ENCODE measurements at regions not wholly inside any gene's neighbourhood (a gene's known extent, or its start where the extent isn't known, plus 50 kb on each side); places are given as distances from the start of the nearest gene placed in this dataset.

DNA sequence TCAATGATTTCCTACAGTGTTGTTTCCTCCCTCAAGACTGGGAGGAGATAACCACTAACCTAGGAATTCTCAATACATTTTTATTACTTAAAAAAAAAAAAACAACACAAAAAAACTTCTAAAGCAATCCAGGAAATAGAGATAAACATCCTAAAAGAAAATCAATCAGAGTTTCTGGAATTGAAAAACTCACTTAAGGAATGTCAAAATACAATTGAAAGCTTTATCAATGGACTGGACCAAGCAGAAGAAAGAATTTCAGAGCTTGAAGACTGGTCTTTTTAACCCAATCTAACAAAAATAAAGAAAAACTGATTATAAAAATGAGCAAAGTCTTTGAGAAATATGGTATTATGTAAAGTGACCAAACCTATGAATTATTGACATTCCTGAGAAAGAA lies 394.1 kb downstream of the XPNPEP1 start:
- no peaks in the 10 kb centered on the region for H3K27me3 ChIP-seq (ENCODE audit: control insufficient read depth in 1 of 2, insufficient read depth in 2 of 2, low read length in 2 of 2)
- no peak overlapping the region for H3K27ac ChIP-seq (ENCODE audit: low read length)
- H3K36me3 ChIP-seq (ENCODE audit: control insufficient read depth in 2 of 2, insufficient read depth in 2 of 2, low read length in 2 of 2), result no peaks in the 10 kb centered on the region
- no peaks in the 10 kb centered on the region for H3K4me1 ChIP-seq (ENCODE audit: control insufficient read depth, insufficient read depth, low read length)
- no peak overlapping the region for H3K9ac ChIP-seq (ENCODE audit: low read length in 2 of 2)
- no peak overlapping the region for H3K4me3 ChIP-seq (ENCODE audit: low read length in 2 of 2)
- peaks cover 9 to 16% of the 10 kb centered on the region in 2 donors for H3K9me3 ChIP-seq (ENCODE audit: control insufficient read depth in 2 of 2, low read length in 2 of 2)

DNA sequence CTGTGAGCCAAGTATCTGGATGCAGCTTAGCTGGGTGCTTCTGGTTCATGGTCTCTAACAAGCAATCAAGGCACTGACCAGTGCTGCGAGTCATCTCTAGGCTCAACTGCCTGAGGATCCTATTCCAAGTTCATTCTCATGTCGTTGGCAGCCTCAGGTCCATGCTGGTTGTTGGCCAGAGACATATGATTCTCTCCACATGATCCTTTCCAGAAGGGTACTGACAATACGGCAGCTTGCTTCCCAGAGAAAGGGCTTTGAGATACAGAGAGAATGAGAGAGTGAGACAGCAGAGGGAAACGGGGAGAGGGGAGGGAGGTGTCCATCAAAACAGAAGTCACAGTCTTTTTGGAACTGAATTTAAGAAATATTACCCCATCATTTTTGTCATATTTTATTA lies 405.6 kb downstream of the XPNPEP1 start:
- no peaks in the 10 kb centered on the region for H3K9me3 ChIP-seq (ENCODE audit: control insufficient read depth in 2 of 2, low read length in 2 of 2)

DNA sequence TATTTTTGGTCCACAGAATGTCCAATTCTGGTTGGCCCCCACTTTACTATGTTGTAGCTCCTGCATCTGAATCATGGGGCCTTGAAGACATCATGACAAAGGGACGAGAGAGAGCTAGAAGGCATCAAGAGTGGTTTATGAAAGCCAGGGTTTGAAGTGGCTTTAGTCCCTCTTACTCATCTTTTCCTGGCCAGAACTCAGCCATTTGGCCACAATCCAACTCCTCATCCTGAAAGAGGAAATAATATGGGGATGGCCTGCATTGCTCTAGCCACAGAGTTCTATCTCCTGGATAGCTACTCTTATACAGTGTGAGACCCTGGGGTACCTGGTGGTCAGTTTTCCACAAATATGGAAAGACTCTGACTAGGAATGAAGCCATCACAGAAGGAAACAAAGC lies 418.9 kb downstream of the XPNPEP1 start:
- Histone ChIP-seq H3K4me1 (ENCODE audit: control insufficient read depth, insufficient read depth, low read length) (no peaks in the 10 kb centered on the region), H3K27ac (ENCODE audit: low read length) (no peak overlapping the region), H3K9me3 (ENCODE audit: control insufficient read depth in 2 of 2, low read length in 2 of 2) (no peaks in the 10 kb centered on the region), H3K4me3 (ENCODE audit: low read length in 2 of 2) (no peak overlapping the region), H3K9ac (ENCODE audit: low read length in 2 of 2) (no peak overlapping the region), H3K36me3 (ENCODE audit: control insufficient read depth in 2 of 2, insufficient read depth in 2 of 2, low read length in 2 of 2) (no peaks in the 10 kb centered on the region), H3K27me3 (ENCODE audit: control insufficient read depth in 1 of 2, insufficient read depth in 2 of 2, low read length in 2 of 2) (no peaks in the 10 kb centered on the region)

More for the DNA sequence above, 405.6 kb downstream of the XPNPEP1 start:
- H3K9ac ChIP-seq (ENCODE audit: low read length in 2 of 2), result no peak overlapping the region
- no peak overlapping the region for H3K27ac ChIP-seq (ENCODE audit: low read length)
- no peaks in the 10 kb centered on the region for H3K4me1 ChIP-seq (ENCODE audit: control insufficient read depth, insufficient read depth, low read length)
- H3K4me3 ChIP-seq (ENCODE audit: low read length in 2 of 2), result no peak overlapping the region
- no peaks in the 10 kb centered on the region for H3K27me3 ChIP-seq (ENCODE audit: control insufficient read depth in 1 of 2, insufficient read depth in 2 of 2, low read length in 2 of 2)
- no peaks in the 10 kb centered on the region for H3K36me3 ChIP-seq (ENCODE audit: control insufficient read depth in 2 of 2, insufficient read depth in 2 of 2, low read length in 2 of 2)

DNA sequence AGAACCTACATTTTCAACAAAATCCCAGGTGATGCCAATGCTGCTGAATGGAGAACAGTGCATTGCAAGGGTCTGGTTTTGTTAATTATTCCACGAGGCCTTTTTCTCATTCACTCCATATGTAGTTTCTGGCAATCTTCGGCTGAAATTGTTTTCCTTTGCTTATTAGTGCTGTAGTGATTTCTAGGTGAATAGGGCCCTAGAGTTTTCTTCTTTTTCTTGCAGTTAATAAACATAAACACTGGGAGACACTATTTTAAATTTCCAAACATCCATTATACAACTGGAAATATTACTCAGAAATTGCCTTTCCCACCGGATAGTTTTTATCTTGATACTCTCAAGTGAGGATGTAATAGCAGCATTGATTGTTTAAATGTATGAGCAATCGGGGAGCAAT lies 435.6 kb downstream of the XPNPEP1 start:
- Histone ChIP-seq H3K9me3 (ENCODE audit: control insufficient read depth in 2 of 2, low read length in 2 of 2) (no peaks in the 10 kb centered on the region), H3K4me3 (ENCODE audit: low read length in 2 of 2) (no peak overlapping the region), H3K9ac (ENCODE audit: low read length in 2 of 2) (no peak overlapping the region), H3K27me3 (ENCODE audit: control insufficient read depth in 1 of 2, insufficient read depth in 2 of 2, low read length in 2 of 2) (no peaks in the 10 kb centered on the region), H3K4me1 (ENCODE audit: control insufficient read depth, insufficient read depth, low read length) (no peaks in the 10 kb centered on the region), H3K27ac (ENCODE audit: low read length) (no peak overlapping the region), H3K36me3 (ENCODE audit: control insufficient read depth in 2 of 2, insufficient read depth in 2 of 2, low read length in 2 of 2) (no peaks in the 10 kb centered on the region)

DNA sequence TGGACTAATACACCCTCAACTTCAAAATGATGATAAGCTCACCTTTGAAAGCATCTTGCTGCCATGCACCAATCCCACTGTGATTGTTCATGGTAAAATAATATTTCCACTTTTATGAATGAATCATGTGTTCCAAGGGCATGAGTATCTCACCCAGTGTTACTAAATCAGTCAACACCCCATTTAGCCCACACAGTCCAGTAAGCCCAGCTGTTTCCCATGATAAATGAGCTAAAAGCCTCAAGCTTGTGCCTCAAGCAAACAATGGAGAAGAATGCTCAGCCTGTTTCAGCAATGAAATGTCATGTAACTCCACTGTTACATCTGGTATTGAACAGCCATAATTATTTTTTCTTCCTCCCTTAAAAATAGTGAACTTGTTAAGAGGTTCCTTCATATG lies 442.5 kb downstream of the XPNPEP1 start:
- H3K27ac ChIP-seq (ENCODE audit: low read length), result no peak overlapping the region
- no peaks in the 10 kb centered on the region for H3K36me3 ChIP-seq (ENCODE audit: control insufficient read depth in 2 of 2, insufficient read depth in 2 of 2, low read length in 2 of 2)

DNA sequence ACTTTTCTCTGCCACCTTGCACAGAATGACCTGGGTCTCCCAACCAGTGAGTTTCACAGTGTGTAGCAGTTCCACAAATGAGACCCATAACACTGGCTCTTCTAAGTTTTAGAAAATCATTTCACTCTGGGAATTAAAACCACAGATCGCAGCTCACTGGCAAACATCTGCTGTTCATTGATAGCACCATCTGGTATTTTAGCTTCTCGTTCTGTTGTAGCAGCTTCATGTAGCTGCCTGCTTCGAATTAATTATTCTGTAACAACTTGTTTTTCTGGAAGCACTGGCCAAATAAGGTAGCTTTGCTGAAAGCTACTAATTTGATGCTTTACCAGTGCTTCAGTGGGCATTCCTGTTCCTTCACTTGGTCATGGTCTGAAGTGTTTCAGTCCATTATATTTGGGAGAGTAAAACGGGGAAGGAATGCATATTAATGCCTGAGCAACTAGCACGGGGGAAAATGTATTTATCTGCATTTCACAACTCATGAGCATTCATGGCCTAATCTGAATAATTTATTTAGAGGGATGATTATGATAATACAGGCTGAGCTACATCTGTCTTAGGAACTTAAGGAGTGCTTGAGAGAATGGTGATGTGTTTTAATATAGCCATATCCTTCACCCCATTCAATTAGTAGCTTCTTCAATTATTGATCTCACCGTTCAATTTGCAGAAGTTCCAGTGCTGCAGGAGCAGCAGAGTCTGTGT lies 447.4 kb downstream of the XPNPEP1 start:
- Histone ChIP-seq H3K9me3 (ENCODE audit: control insufficient read depth in 2 of 2, low read length in 2 of 2) (no peaks in the 10 kb centered on the region), H3K4me1 (ENCODE audit: control insufficient read depth, insufficient read depth, low read length) (no peaks in the 10 kb centered on the region), H3K27ac (ENCODE audit: low read length) (no peak overlapping the region), H3K4me3 (ENCODE audit: low read length in 2 of 2) (no peak overlapping the region), H3K27me3 (ENCODE audit: control insufficient read depth in 1 of 2, insufficient read depth in 2 of 2, low read length in 2 of 2) (no peaks in the 10 kb centered on the region), H3K36me3 (ENCODE audit: control insufficient read depth in 2 of 2, insufficient read depth in 2 of 2, low read length in 2 of 2) (no peaks in the 10 kb centered on the region), H3K9ac (ENCODE audit: low read length in 2 of 2) (no peak overlapping the region)

More for the DNA sequence above, 442.5 kb downstream of the XPNPEP1 start:
- Histone ChIP-seq H3K4me3 (ENCODE audit: low read length in 2 of 2) (no peak overlapping the region), H3K9ac (ENCODE audit: low read length in 2 of 2) (no peak overlapping the region), H3K9me3 (ENCODE audit: control insufficient read depth in 2 of 2, low read length in 2 of 2) (no peaks in the 10 kb centered on the region), H3K27me3 (ENCODE audit: control insufficient read depth in 1 of 2, insufficient read depth in 2 of 2, low read length in 2 of 2) (no peaks in the 10 kb centered on the region), H3K4me1 (ENCODE audit: control insufficient read depth, insufficient read depth, low read length) (no peaks in the 10 kb centered on the region)

DNA sequence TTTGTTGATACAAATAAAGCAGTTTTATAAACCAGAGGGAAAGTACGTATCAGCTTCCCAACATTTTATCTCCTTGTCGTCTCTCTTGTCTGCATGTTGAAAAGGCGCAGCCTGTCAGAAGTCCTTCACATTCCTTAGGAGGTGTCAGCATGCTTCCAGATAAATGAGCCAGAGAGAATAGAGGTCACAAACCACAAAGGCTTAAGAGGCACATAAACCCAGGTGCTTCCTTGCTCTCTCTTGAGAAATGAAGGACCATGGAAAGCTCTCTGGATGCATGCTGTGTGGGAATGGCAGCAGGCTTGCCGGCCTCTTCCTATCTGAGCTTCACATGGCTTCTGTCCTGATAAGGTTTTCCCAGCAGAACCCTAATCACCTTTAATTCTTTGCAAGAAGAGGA lies 448.5 kb downstream of the XPNPEP1 start:
- Histone ChIP-seq H3K4me1 (ENCODE audit: control insufficient read depth, insufficient read depth, low read length) (no peaks in the 10 kb centered on the region), H3K27me3 (ENCODE audit: control insufficient read depth in 1 of 2, insufficient read depth in 2 of 2, low read length in 2 of 2) (no peaks in the 10 kb centered on the region), H3K27ac (ENCODE audit: low read length) (no peak overlapping the region), H3K36me3 (ENCODE audit: control insufficient read depth in 2 of 2, insufficient read depth in 2 of 2, low read length in 2 of 2) (no peaks in the 10 kb centered on the region), H3K9me3 (ENCODE audit: control insufficient read depth in 2 of 2, low read length in 2 of 2) (no peaks in the 10 kb centered on the region), H3K9ac (ENCODE audit: low read length in 2 of 2) (no peak overlapping the region), H3K4me3 (ENCODE audit: low read length in 2 of 2) (no peak overlapping the region)

DNA sequence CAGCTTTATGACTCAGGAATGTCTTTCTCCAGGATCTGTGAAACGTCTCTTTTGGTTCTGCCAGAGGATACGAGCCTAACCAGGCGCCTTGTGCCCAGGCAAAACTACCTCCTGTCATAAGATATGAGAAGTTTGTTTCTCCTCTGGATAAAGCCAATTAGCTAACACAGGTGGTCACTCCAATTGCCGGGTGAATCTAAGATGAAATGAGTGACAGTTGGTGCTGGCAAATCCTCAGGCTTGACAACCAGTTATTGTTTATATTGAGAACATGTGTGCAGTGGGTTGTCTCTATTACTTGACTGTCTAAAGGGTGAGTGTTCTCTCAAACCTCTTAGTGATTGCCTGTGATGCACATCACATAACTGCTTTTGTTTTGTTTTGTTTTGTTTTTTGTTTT lies 449.1 kb downstream of the XPNPEP1 start:
- no peaks in the 10 kb centered on the region for H3K27me3 ChIP-seq (ENCODE audit: control insufficient read depth in 1 of 2, insufficient read depth in 2 of 2, low read length in 2 of 2)
- H3K9me3 ChIP-seq (ENCODE audit: control insufficient read depth in 2 of 2, low read length in 2 of 2), result no peaks in the 10 kb centered on the region
- no peak overlapping the region for H3K27ac ChIP-seq (ENCODE audit: low read length)
- no peak overlapping the region for H3K4me3 ChIP-seq (ENCODE audit: low read length in 2 of 2)
- no peaks in the 10 kb centered on the region for H3K4me1 ChIP-seq (ENCODE audit: control insufficient read depth, insufficient read depth, low read length)
- no peaks in the 10 kb centered on the region for H3K36me3 ChIP-seq (ENCODE audit: control insufficient read depth in 2 of 2, insufficient read depth in 2 of 2, low read length in 2 of 2)
- no peak overlapping the region for H3K9ac ChIP-seq (ENCODE audit: low read length in 2 of 2)

DNA sequence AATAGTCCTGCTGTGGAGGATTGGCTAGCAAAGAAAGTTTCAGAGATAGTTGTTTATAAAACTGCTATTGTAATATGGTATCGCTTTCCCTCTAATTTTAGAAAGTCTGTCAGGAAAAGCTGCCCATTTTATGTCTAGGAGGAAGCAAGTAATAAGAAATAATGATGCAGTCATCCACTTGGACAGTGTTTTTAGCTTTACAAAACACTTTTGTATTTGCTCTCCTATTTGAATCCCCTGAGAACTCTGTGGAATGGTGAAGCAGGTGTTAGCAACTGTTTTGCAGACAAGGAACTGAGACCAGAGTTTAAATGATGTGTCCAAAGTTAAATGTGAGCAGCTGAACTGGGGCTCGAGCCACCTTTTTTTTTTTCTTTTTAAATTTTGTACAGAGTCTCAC lies 455.8 kb downstream of the XPNPEP1 start:
- Histone ChIP-seq H3K27me3 (ENCODE audit: control insufficient read depth in 1 of 2, insufficient read depth in 2 of 2, low read length in 2 of 2) (no peaks in the 10 kb centered on the region), H3K27ac (ENCODE audit: low read length) (no peak overlapping the region), H3K9me3 (ENCODE audit: control insufficient read depth in 2 of 2, low read length in 2 of 2) (no peaks in the 10 kb centered on the region), H3K4me3 (ENCODE audit: low read length in 2 of 2) (no peak overlapping the region), H3K4me1 (ENCODE audit: control insufficient read depth, insufficient read depth, low read length) (no peaks in the 10 kb centered on the region), H3K9ac (ENCODE audit: low read length in 2 of 2) (no peak overlapping the region), H3K36me3 (ENCODE audit: control insufficient read depth in 2 of 2, insufficient read depth in 2 of 2, low read length in 2 of 2) (no peaks in the 10 kb centered on the region)

DNA sequence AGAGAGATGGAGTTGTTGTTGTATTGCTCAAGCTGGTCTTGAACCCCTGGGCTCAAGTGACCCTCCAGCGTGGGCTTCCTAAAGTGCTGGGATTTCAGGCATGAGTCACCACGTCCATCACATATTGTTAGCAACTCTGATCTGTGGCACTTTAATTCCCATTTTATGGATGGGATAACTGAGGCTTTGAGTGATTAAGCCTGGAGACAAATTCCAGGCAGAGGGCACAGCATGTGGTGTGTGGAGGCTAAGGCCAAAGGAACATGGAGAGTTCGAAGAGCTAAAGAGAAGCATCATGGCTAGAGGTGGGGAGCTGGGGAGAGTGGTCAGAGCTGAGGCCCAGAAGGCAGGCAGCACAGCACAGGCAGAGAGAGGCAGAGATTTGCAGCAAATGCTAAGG lies 458.4 kb downstream of the XPNPEP1 start:
- H3K27me3 ChIP-seq (ENCODE audit: control insufficient read depth in 1 of 2, insufficient read depth in 2 of 2, low read length in 2 of 2), result no peaks in the 10 kb centered on the region
- no peak overlapping the region for H3K27ac ChIP-seq (ENCODE audit: low read length)
- no peak overlapping the region for H3K9ac ChIP-seq (ENCODE audit: low read length in 2 of 2)
- H3K4me1 ChIP-seq (ENCODE audit: control insufficient read depth, insufficient read depth, low read length), result no peaks in the 10 kb centered on the region
- no peaks in the 10 kb centered on the region for H3K36me3 ChIP-seq (ENCODE audit: control insufficient read depth in 2 of 2, insufficient read depth in 2 of 2, low read length in 2 of 2)
- no peak overlapping the region for H3K4me3 ChIP-seq (ENCODE audit: low read length in 2 of 2)
- no peaks in the 10 kb centered on the region for H3K9me3 ChIP-seq (ENCODE audit: control insufficient read depth in 2 of 2, low read length in 2 of 2)

DNA sequence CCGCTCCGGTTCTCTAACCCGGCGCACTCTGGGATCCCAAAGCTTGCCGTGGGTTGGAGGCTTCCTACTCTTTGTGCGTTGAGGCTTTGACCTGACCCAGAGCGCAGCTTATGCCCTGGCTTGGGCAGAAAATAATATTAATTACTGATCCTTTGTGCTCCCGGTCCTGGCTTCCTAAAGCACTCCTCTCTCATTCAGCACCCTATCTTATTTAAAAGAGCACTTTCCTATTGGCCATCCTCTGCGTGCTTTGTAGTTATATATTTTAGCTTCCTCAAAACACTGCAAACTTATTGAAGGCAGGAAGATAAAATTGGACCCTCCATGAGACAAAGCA lies 466.0 kb downstream of the XPNPEP1 start:
- Histone ChIP-seq H3K27ac (ENCODE audit: low read length) (no peak overlapping the region), H3K4me3 (ENCODE audit: low read length in 2 of 2) (peak overlapping the region in 1 of 2 donors; percentile 54), H3K27me3 (ENCODE audit: control insufficient read depth in 1 of 2, insufficient read depth in 2 of 2, low read length in 2 of 2) (peaks cover 8 to 21% of the 10 kb centered on the region in 2 donors), H3K36me3 (ENCODE audit: control insufficient read depth in 2 of 2, insufficient read depth in 2 of 2, low read length in 2 of 2) (no peaks in the 10 kb centered on the region), H3K9ac (ENCODE audit: low read length in 2 of 2) (no peak overlapping the region), H3K9me3 (ENCODE audit: control insufficient read depth in 2 of 2, low read length in 2 of 2) (peaks cover 4 to 5% of the 10 kb centered on the region in 2 donors), H3K4me1 (ENCODE audit: control insufficient read depth, insufficient read depth, low read length) (no peaks in the 10 kb centered on the region)

Measured in stomach smooth muscle (tissue), 2 donors.